ENCODE measurements at regions not wholly inside any gene's neighbourhood (a gene's known extent, or its start where the extent isn't known, plus 50 kb on each side); places are given as distances from the start of the nearest gene placed in this dataset.

- DNase-seq: no peak
Measured at GRCh38 chr2:41943159-41943558, 104.7 kb upstream of the PKDCC start.

GRCh38 chr2:41944220-41944880 lies 103.5 kb upstream of the PKDCC start:
- no peak for DNase-seq

- DNase-seq: no peak
Measured at GRCh38 chr2:41947701-41948396, 100.0 kb upstream of the PKDCC start.

- DNase-seq: no peak
Measured at GRCh38 chr2:41948397-41948763, 99.4 kb upstream of the PKDCC start.

GRCh38 chr2:41949091-41949882 lies 98.5 kb upstream of the PKDCC start:
- no peak for DNase-seq

- DNase-seq: no peak
Measured at GRCh38 chr2:41949883-41950665, 97.7 kb upstream of the PKDCC start.

- no peak for DNase-seq
Measured at GRCh38 chr2:41950666-41950960, 97.2 kb upstream of the PKDCC start.

- no peak for DNase-seq
Measured at GRCh38 chr2:41954304-41955291, 93.2 kb upstream of the PKDCC start.

- no peak for DNase-seq
Measured at GRCh38 chr2:41955316-41956043, 92.3 kb upstream of the PKDCC start.

- DNase-seq: no peak
Measured at GRCh38 chr2:41957431-41957830, 90.4 kb upstream of the PKDCC start.

GRCh38 chr2:41958251-41958650 lies 89.6 kb upstream of the PKDCC start:
- DNase-seq: no peak

GRCh38 chr2:41958775-41959174 lies 89.0 kb upstream of the PKDCC start:
- no peak for DNase-seq

GRCh38 chr2:41959760-41960159 lies 88.1 kb upstream of the PKDCC start:
- DNase-seq: no peak

- DNase-seq: no peak
Measured at GRCh38 chr2:41962922-41963622, 84.7 kb upstream of the PKDCC start.

- DNase-seq: no peak
Measured at GRCh38 chr2:41963661-41964525, 83.9 kb upstream of the PKDCC start.

- no peak for DNase-seq
Measured at GRCh38 chr2:41965173-41965908, 82.5 kb upstream of the PKDCC start.

- DNase-seq: no peak
Measured at GRCh38 chr2:41965909-41966295, 81.9 kb upstream of the PKDCC start.

- no peak for DNase-seq
Measured at GRCh38 chr2:41966431-41966893, 81.4 kb upstream of the PKDCC start.

- DNase-seq: no peak
Measured at GRCh38 chr2:41966920-41967319, 80.9 kb upstream of the PKDCC start.
